CD14-positive monocyte (primary cell): ENCODE measurements at regions not wholly inside any gene's neighbourhood (a gene's known extent, or its start where the extent isn't known, plus 50 kb on each side); places are given as distances from the start of the nearest gene placed in this dataset.

Experiments used
- DNase-seq, 3 donors: peaks; one replicate each; pipeline ENCODE4 v3.0.0-alpha.2; 2011 to 2022
- H2AFZ ChIP-seq: 2 replicates; pipeline ENCODE4 v1.6.0; 2012; ENCODE audit warnings: mild to moderate bottlenecking, low read depth, low read length, inconsistent platforms; ENCODE audit not compliant: insufficient read depth, poor library complexity, severe bottlenecking
- H3K27ac ChIP-seq, 2 donors: 1 replicate in 1 of 2; 2 replicates in 1 of 2; pipeline ENCODE4 v1.5.1; 2012 to 2013; ENCODE audit warnings: low read length in 2 of 2, control low read depth in 1 of 2, inconsistent platforms in 1 of 2, low read depth in 1 of 2, mild to moderate bottlenecking in 1 of 2
- H3K27me3 ChIP-seq, 2 donors: one replicate each; pipeline versions ENCODE4 v1.6.0 to v1.6.1; 2011 to 2013; ENCODE audit warnings: low read length in 2 of 2; ENCODE audit not compliant: control insufficient read depth in 2 of 2, insufficient read depth in 2 of 2
- H3K36me3 ChIP-seq, 2 donors: replicated peaks in 1 of 2; 1 replicate in 1 of 2; 2 replicates in 1 of 2; pipeline versions ENCODE4 v1.5.1 to v1.6.1; 2012 to 2013; ENCODE audit warnings: low read length in 2 of 2, control low read depth in 1 of 2, inconsistent platforms in 1 of 2, mild to moderate bottlenecking in 1 of 2; ENCODE audit not compliant: insufficient read depth in 2 of 2, control insufficient read depth in 1 of 2
- H3K4me1 ChIP-seq, 2 donors: 1 replicate in 1 of 2; 2 replicates in 1 of 2; pipeline versions ENCODE4 v1.5.1 to v1.6.1; 2012 to 2013; ENCODE audit warnings: low read length in 2 of 2, control low read depth in 1 of 2, inconsistent platforms in 1 of 2, mild to moderate bottlenecking in 1 of 2, moderate library complexity in 1 of 2; ENCODE audit not compliant: insufficient read depth in 2 of 2, control insufficient read depth in 1 of 2
- H3K4me2 ChIP-seq: replicated peaks from 2 replicates; pipeline ENCODE3; 2012; ENCODE audit warnings: low read length, moderate library complexity, mild to moderate bottlenecking; ENCODE audit not compliant: poor library complexity, severe bottlenecking; ENCODE audit errors: extremely low read depth
- H3K4me3 ChIP-seq, 3 experiments: fragments of 200-600 bp in 1 of 3; sonication (generic) in 1 of 3; replicated peaks in 1 of 3; 1 replicate in 2 of 3; 2 replicates in 1 of 3; pipeline ENCODE4 v1.5.1; 2011 to 2013; ENCODE audit warnings: low read length in 3 of 3, mild to moderate bottlenecking in 3 of 3, control low read depth in 2 of 3, low read depth in 2 of 3, inconsistent platforms in 1 of 3, moderate library complexity in 1 of 3
- H3K79me2 ChIP-seq: 2 replicates; pipeline ENCODE4 v1.6.0; 2012; ENCODE audit warnings: mild to moderate bottlenecking, control low read depth, inconsistent platforms, low read length, moderate library complexity; ENCODE audit not compliant: insufficient read depth
- H3K9ac ChIP-seq: 2 replicates; pipeline ENCODE4 v1.6.0; 2017; ENCODE audit warnings: low read length, mild to moderate bottlenecking; ENCODE audit not compliant: insufficient read depth, poor library complexity, severe bottlenecking
- H3K9me3 ChIP-seq, 2 donors: replicated peaks in 1 of 2; 1 replicate in 1 of 2; 2 replicates in 1 of 2; pipeline versions ENCODE4 v1.5.1 to v1.6.1; 2012 to 2013; ENCODE audit warnings: low read length in 2 of 2, control low read depth in 1 of 2; ENCODE audit not compliant: control insufficient read depth in 1 of 2, insufficient read depth in 1 of 2
- H4K20me1 ChIP-seq: 2 replicates; pipeline ENCODE4 v1.6.0; 2012; ENCODE audit warnings: mild to moderate bottlenecking, low read length, control low read depth, moderate library complexity; ENCODE audit not compliant: insufficient read depth
- H3K27ac Mint-ChIP-seq, 7 donors: one replicate each; pipeline ENCODE4 v1.8.0; 2020; ENCODE audit warnings: mild to moderate bottlenecking in 7 of 7, mixed read lengths in 7 of 7, moderate library complexity in 6 of 7, inconsistent platforms in 2 of 7
- H3K27me3 Mint-ChIP-seq, 3 donors: one replicate each; pipeline ENCODE4 v1.8.0; 2021 to 2022; ENCODE audit warnings: low read depth in 3 of 3, mild to moderate bottlenecking in 3 of 3, mixed read lengths in 3 of 3, moderate library complexity in 3 of 3, inconsistent platforms in 1 of 3
- H3K36me3 Mint-ChIP-seq, 2 donors: one replicate each; pipeline ENCODE4 v1.8.0; 2020; ENCODE audit warnings: mixed read lengths in 2 of 2, inconsistent platforms in 1 of 2, mild to moderate bottlenecking in 1 of 2
- H3K4me1 Mint-ChIP-seq: one replicate; pipeline ENCODE4 v1.8.0; 2020; ENCODE audit warnings: mild to moderate bottlenecking, mixed read lengths
- H3K4me3 Mint-ChIP-seq, 2 donors: one replicate each; pipeline ENCODE4 v1.8.0; 2020; ENCODE audit warnings: mild to moderate bottlenecking in 2 of 2, mixed read lengths in 2 of 2, moderate library complexity in 1 of 2
- H3K9me3 Mint-ChIP-seq, 7 donors: one replicate each; pipeline ENCODE4 v1.8.0; 2020 to 2022; ENCODE audit warnings: mixed read lengths in 7 of 7, mild to moderate bottlenecking in 6 of 7, moderate library complexity in 6 of 7, inconsistent platforms in 2 of 7
- WGBS: methylation state at CpG from one replicate; pipeline ENCODE4 v1.1.5; 2013; ENCODE audit warnings: missing lambda C conversion rate; ENCODE audit not compliant: insufficient coverage; 5-methylcytosine and 5-hydroxymethylcytosine counted together
- intact Hi-C, 2 donors: fragments of 100-400 bp; cut with micrococcal nuclease; formaldehyde crosslinking; loops; one replicate each; pipeline versions ENCODE4 v1.15.0 to v1.15.1; 2023
- TF ChIP-seq, protein P1 (sequence below): fragments of 200-600 bp; IDR thresholded peaks from one replicate; pipeline ENCODE4 v1.8.0; 2022; ENCODE audit warnings: antibody characterized with exemption, mild to moderate bottlenecking

DNA sequence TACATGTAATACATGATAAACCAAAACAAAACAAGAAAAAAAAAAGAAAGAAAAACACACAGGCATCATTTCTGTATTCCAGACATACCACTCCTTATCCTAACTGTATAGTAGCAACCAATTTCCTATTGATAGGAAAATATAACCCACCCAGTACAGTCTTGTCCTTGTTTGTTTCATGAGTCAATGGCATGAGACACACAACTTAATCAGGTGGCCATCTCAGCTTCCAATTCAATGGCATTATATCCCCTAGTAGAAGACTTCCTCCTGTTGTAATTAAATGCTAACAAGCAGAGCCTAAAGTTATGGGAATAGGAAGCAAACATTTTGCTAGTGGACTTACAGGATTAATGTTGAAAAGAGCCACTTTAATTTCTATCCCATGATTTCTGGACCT lies 121.0 kb upstream of the NOL4 start:
- Histone ChIP-seq H3K27ac (no peak overlapping the region), H3K36me3 (no peaks in the 10 kb centered on the region), H3K4me3 (no peak overlapping the region), H3K79me2 (no peaks in the 10 kb centered on the region), H4K20me1 (no peaks in the 10 kb centered on the region), H2AFZ (no peak overlapping the region), H3K4me1 (no peaks in the 10 kb centered on the region), H3K27me3 (no peaks in the 10 kb centered on the region), H3K4me2 (no peak overlapping the region), H3K9ac (no peak overlapping the region), H3K9me3 (no peaks in the 10 kb centered on the region)
- no peak for DNase-seq
- TF ChIP-seq, protein P1, sequence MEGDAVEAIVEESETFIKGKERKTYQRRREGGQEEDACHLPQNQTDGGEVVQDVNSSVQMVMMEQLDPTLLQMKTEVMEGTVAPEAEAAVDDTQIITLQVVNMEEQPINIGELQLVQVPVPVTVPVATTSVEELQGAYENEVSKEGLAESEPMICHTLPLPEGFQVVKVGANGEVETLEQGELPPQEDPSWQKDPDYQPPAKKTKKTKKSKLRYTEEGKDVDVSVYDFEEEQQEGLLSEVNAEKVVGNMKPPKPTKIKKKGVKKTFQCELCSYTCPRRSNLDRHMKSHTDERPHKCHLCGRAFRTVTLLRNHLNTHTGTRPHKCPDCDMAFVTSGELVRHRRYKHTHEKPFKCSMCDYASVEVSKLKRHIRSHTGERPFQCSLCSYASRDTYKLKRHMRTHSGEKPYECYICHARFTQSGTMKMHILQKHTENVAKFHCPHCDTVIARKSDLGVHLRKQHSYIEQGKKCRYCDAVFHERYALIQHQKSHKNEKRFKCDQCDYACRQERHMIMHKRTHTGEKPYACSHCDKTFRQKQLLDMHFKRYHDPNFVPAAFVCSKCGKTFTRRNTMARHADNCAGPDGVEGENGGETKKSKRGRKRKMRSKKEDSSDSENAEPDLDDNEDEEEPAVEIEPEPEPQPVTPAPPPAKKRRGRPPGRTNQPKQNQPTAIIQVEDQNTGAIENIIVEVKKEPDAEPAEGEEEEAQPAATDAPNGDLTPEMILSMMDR: no peak
- Mint-ChIP-seq H3K4me1 (no peaks in the 10 kb centered on the region), H3K4me3 (no peak overlapping the region), H3K36me3 (no peaks in the 10 kb centered on the region), H3K27ac (no peak overlapping the region), H3K9me3 (peaks cover 0 to 2% (median 1%) of the 10 kb centered on the region in 7 donors), H3K27me3 (peaks cover 0 to 1% (median 0%) of the 10 kb centered on the region in 3 donors)
- intact Hi-C loops: no loop called here

DNA sequence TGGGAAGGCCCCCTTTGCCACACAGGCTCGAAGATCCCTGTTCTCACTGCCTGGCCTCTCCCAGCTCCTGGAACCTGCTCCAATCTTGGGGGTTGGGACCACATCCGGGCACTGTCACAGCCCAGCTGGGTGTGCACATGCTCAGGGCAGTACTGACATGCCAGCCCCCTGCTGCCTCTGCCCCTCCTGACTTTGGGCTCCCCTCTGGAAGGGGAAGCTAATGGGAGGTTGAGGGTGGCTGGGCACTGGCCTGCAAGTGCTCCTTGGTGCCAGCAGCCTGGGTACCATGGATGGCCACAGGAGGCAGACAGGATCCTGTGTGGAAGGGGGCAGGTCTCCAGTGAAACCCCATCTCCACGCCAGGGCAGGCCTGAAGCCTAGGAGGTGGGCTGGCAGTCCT lies 126.1 kb upstream of the NOL4 start:
- H2AFZ ChIP-seq: no peak overlapping the region
- no peaks in the 10 kb centered on the region for H3K36me3 ChIP-seq
- Mint-ChIP-seq H3K36me3 (no peaks in the 10 kb centered on the region), H3K27me3 (peaks cover 0 to 2% (median 1%) of the 10 kb centered on the region in 3 donors), H3K4me3 (no peak overlapping the region), H3K9me3 (peaks cover 0 to 3% (median 0%) of the 10 kb centered on the region in 7 donors), H3K27ac (no peak overlapping the region), H3K4me1 (no peaks in the 10 kb centered on the region)
- 76% methylated on average over 3 of the region's 3 CpGs for WGBS
- H4K20me1 ChIP-seq: no peaks in the 10 kb centered on the region
- no peaks in the 10 kb centered on the region for H3K27me3 ChIP-seq
- no peak overlapping the region for H3K27ac ChIP-seq
- no peak overlapping the region for H3K9ac ChIP-seq
- no peaks in the 10 kb centered on the region for H3K4me1 ChIP-seq
- H3K4me3 ChIP-seq: no peak overlapping the region
- H3K4me2 ChIP-seq: no peak overlapping the region
- intact Hi-C loops: no loop called here
- no peak for DNase-seq
- TF ChIP-seq, protein P1: no peak
- no peaks in the 10 kb centered on the region for H3K79me2 ChIP-seq
- no peaks in the 10 kb centered on the region for H3K9me3 ChIP-seq
